Panc1 (cell line): ENCODE measurements at regions not wholly inside any gene's neighbourhood (a gene's known extent, or its start where the extent isn't known, plus 50 kb on each side); places are given as distances from the start of the nearest gene placed in this dataset.

Source experiments
- ATAC-seq: fragments of 200-7000 bp; cut with Tn5 transposase; 2 replicates; pipeline ENCODE4 v1.9.1; 2020; ENCODE audit warnings: mild to moderate bottlenecking, moderate library complexity
- BruUV-seq: library from RNA; stranded (reverse); fragments of 400-500 nt; replicated peaks from 2 replicates; lab custom pipeline; 2021; lab: Mats Ljungman, UMichigan
- CTCF ChIA-PET: fragments of 300-600 bp; sonication (Branson Sonifier 250); formaldehyde crosslinking; loops from one replicate; lab custom pipeline; 2022; ENCODE audit warnings: antibody characterized with exemption; lab: Charles Lee
- POLR2A ChIA-PET: fragments of 300-600 bp; sonication (Branson Sonifier 250); formaldehyde crosslinking; loops from one replicate; lab custom pipeline; 2022; ENCODE audit warnings: antibody characterized with exemption; lab: Charles Lee
- DNase-seq: peaks from one replicate; pipeline ENCODE4 v3.0.0-alpha.2; 2010; ENCODE audit warnings: low read depth, low spot score
- H3K27ac ChIP-seq: 2 replicates; pipeline ENCODE4 v1.5.1; 2011; ENCODE audit warnings: mild to moderate bottlenecking, low read length, inconsistent platforms
- H3K27me3 ChIP-seq: fragments of 200-500 bp; sonication (Bioruptor generic); 2 replicates; pipeline ENCODE4 v1.6.0; 2014; ENCODE audit warnings: low read length, inconsistent platforms; ENCODE audit not compliant: control insufficient read depth, insufficient read depth
- H3K36me3 ChIP-seq: fragments of 200-500 bp; sonication (Bioruptor generic); 2 replicates; pipeline ENCODE4 v1.5.1; 2014; ENCODE audit warnings: inconsistent platforms, mild to moderate bottlenecking, low read length, moderate library complexity; ENCODE audit not compliant: control insufficient read depth, insufficient read depth
- H3K4me1 ChIP-seq: 2 replicates; pipeline ENCODE4 v1.5.1; 2011; ENCODE audit warnings: inconsistent platforms, mild to moderate bottlenecking, low read length, moderate library complexity; ENCODE audit not compliant: control insufficient read depth, insufficient read depth
- H3K4me3 ChIP-seq, 2 experiments: 2 replicates each; pipeline ENCODE4 v1.5.1; 2011 to 2012; ENCODE audit warnings: low read depth in 2 of 2, low read length in 2 of 2, mild to moderate bottlenecking in 2 of 2, inconsistent platforms in 1 of 2, moderate library complexity in 1 of 2
- H3K9me3 ChIP-seq: fragments of 200-500 bp; sonication (Bioruptor generic); 2 replicates; pipeline ENCODE4 v1.5.1; 2014; ENCODE audit warnings: low read depth, mild to moderate bottlenecking, inconsistent platforms, low read length, moderate library complexity; ENCODE audit not compliant: control insufficient read depth, insufficient read depth
- POLR2AphosphoS5 ChIP-seq: IDR thresholded peaks from 2 replicates; pipeline ENCODE4 v1.6.1; 2012; ENCODE audit warnings: mild to moderate bottlenecking, low read depth, low read length, moderate library complexity
- SIN3A ChIP-seq: IDR thresholded peaks from 2 replicates; pipeline ENCODE4 v1.6.1; 2012; ENCODE audit warnings: low read depth, mild to moderate bottlenecking, low read length, moderate library complexity, borderline replicate concordance; ENCODE audit not compliant: insufficient read depth
- TCF7L2 ChIP-seq: IDR thresholded peaks from 2 replicates; pipeline ENCODE4 v1.6.1; 2011; ENCODE audit warnings: mild to moderate bottlenecking, low read depth, low read length, inconsistent platforms
- in situ Hi-C: cut with HindIII; loops from 2 replicates; pipeline ENCODE4 v1.10.0; 2016; ENCODE audit warnings: low sequenced_read_pairs, low pct_unique_long_range_greater_than_20kb
- intact Hi-C: fragments of 100-400 bp; cut with micrococcal nuclease; formaldehyde crosslinking; loops from one replicate; pipeline ENCODE4 v1.10.0; 2022; ENCODE audit not compliant: unreplicated experiment
- TF ChIP-seq, protein P1 (sequence below), 2 experiments: IDR thresholded peaks; 2 replicates each; pipeline ENCODE4 v1.6.1; 2011 to 2012; ENCODE audit warnings: low read depth in 2 of 2, control low read depth in 1 of 2, low read length in 1 of 2, mild to moderate bottlenecking in 1 of 2, moderate library complexity in 1 of 2; ENCODE audit not compliant: insufficient read depth in 1 of 2
- TF ChIP-seq, protein P2 (sequence below): fragments of 450-650 bp; IDR thresholded peaks from 2 replicates; pipeline ENCODE4 v1.5.1; 2017; ENCODE audit warnings: mild to moderate bottlenecking

DNA sequence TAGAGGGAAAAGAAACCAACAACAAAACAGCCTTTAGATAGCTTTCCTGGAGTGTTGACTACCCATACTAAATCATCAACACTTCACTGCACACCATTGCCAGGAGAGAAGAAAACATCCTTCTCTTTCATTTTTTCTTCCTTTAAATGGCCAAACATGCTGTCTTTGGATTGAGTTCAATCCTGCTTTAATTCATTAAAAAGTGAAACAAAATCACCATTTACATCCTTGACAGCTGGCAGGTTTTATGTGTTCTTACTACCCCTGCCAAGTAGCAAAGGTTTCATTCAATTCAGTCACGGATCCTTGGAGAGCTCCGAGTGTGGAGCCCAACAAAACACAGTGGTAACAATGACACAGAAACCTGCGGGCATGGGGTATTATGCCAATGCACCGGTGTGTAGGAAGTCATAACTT, 568.3 kb downstream of the ANKRD50 start:
- TF ChIP-seq TCF7L2 (no peak), SIN3A (no peak), POLR2AphosphoS5 (no peak)
- TF ChIP-seq, protein P1, sequence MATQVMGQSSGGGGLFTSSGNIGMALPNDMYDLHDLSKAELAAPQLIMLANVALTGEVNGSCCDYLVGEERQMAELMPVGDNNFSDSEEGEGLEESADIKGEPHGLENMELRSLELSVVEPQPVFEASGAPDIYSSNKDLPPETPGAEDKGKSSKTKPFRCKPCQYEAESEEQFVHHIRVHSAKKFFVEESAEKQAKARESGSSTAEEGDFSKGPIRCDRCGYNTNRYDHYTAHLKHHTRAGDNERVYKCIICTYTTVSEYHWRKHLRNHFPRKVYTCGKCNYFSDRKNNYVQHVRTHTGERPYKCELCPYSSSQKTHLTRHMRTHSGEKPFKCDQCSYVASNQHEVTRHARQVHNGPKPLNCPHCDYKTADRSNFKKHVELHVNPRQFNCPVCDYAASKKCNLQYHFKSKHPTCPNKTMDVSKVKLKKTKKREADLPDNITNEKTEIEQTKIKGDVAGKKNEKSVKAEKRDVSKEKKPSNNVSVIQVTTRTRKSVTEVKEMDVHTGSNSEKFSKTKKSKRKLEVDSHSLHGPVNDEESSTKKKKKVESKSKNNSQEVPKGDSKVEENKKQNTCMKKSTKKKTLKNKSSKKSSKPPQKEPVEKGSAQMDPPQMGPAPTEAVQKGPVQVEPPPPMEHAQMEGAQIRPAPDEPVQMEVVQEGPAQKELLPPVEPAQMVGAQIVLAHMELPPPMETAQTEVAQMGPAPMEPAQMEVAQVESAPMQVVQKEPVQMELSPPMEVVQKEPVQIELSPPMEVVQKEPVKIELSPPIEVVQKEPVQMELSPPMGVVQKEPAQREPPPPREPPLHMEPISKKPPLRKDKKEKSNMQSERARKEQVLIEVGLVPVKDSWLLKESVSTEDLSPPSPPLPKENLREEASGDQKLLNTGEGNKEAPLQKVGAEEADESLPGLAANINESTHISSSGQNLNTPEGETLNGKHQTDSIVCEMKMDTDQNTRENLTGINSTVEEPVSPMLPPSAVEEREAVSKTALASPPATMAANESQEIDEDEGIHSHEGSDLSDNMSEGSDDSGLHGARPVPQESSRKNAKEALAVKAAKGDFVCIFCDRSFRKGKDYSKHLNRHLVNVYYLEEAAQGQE (IDR thresholded peaks at IDR 0.05; ENCODE audit: insufficient read depth in 1 of 2, low read depth in 2 of 2, low read length in 1 of 2) = no peak
- TF ChIP-seq, protein P2, sequence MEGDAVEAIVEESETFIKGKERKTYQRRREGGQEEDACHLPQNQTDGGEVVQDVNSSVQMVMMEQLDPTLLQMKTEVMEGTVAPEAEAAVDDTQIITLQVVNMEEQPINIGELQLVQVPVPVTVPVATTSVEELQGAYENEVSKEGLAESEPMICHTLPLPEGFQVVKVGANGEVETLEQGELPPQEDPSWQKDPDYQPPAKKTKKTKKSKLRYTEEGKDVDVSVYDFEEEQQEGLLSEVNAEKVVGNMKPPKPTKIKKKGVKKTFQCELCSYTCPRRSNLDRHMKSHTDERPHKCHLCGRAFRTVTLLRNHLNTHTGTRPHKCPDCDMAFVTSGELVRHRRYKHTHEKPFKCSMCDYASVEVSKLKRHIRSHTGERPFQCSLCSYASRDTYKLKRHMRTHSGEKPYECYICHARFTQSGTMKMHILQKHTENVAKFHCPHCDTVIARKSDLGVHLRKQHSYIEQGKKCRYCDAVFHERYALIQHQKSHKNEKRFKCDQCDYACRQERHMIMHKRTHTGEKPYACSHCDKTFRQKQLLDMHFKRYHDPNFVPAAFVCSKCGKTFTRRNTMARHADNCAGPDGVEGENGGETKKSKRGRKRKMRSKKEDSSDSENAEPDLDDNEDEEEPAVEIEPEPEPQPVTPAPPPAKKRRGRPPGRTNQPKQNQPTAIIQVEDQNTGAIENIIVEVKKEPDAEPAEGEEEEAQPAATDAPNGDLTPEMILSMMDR = no peak
- POLR2A ChIA-PET = no interaction called here
- in situ Hi-C loops = no loop called here
- intact Hi-C loops = no loop called here
- DNase-seq = no peak
- H3K27me3 ChIP-seq = no peaks in the 10 kb centered on the region
- ATAC-seq = peak; percentile 63; the same call in 1 of the 2 replicates
- no TSS peak for BruUV-seq
- CTCF ChIA-PET = no interaction called here
- H3K4me3 ChIP-seq = no peak overlapping the region
- H3K27ac ChIP-seq = no peak overlapping the region
- H3K4me1 ChIP-seq = no peaks in the 10 kb centered on the region
- H3K9me3 ChIP-seq = no peaks in the 10 kb centered on the region
- H3K36me3 ChIP-seq = no peaks in the 10 kb centered on the region

DNA sequence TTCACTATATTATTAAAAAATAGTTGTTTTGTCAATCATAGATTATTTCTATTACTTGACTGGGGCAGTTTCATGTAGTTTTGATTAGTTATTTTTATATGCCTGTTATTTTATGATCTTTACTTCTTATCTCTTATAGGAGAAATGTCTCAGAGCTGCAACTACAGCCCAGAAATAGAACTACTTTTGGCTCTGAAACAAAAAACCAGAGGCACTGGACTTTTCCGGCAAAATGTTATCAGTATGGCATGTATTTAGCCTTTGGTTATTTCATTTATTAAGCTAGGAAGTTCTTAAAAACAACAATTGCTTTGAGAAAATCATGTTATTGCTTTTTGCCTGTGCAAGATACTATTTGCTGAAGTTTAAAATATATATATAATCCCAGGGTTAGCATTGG, 566.5 kb downstream of the ANKRD50 start:
- no peaks in the 10 kb centered on the region for H3K4me1 ChIP-seq
- ATAC-seq (no peak), DNase-seq (no peak)
- no peaks in the 10 kb centered on the region for H3K9me3 ChIP-seq
- intact Hi-C loops = no loop called here
- ChIA-PET POLR2A (no interaction called here), CTCF (no interaction called here)
- BruUV-seq = no TSS peak
- H3K27ac ChIP-seq = no peak overlapping the region
- H3K27me3 ChIP-seq = no peaks in the 10 kb centered on the region
- no peak for TF ChIP-seq SIN3A
- TF ChIP-seq TCF7L2 = no peak
- TF ChIP-seq, protein P2 = no peak
- TF ChIP-seq POLR2AphosphoS5 = no peak
- TF ChIP-seq, protein P1 (IDR thresholded peaks at IDR 0.05; ENCODE audit: insufficient read depth in 1 of 2, low read depth in 2 of 2, low read length in 1 of 2) = no peak
- H3K36me3 ChIP-seq = no peaks in the 10 kb centered on the region
- no peak overlapping the region for H3K4me3 ChIP-seq
- in situ Hi-C loops = no loop called here
